ENCODE measurements at regions not wholly inside any gene's neighbourhood (a gene's known extent, or its start where the extent isn't known, plus 50 kb on each side); places are given as distances from the start of the nearest gene placed in this dataset.
"Not testable (repeated sequence)": the region's sequence is repeated elsewhere in the genome, so short reads cannot be mapped to it uniquely, and the experiment has no call there.

DNA sequence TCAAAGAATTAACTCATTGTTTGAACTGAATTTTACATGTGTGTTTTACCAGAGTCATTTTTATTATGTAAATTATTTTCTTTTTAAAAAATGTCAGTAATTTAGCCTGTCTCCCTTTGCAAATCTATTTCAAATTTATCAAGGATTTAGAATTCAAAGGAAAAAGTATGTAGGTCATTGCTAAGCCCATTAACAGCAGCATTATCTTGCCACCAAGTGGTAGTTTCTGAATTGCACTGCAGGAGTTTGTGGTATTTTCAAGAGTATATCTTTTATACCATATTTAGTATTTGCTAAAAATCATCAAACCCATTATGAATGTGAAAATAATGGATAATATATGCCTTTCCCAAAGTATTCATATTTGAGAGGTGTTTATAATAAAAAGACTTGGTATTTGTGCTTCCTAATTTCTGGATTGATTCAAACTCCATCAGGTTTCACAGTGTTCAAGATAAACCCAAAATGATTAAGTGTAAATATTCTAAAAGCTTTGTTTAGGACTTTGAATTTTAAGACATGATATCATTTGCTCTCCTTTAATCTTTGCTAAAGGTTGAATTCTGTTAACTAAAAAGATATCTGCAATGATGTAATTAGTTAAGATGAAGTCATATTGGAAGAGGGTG, 711.4 kb downstream of the FSCB start:
- DNase-seq (ENCODE audit: low read depth, low spot score) = no peak
- ChIA-PET POLR2A (no interaction called here), CTCF (no interaction called here)
- H3K4me3 ChIP-seq (ENCODE audit: low read depth, low read length) = no peak overlapping the region
- TF ChIP-seq, protein P1, sequence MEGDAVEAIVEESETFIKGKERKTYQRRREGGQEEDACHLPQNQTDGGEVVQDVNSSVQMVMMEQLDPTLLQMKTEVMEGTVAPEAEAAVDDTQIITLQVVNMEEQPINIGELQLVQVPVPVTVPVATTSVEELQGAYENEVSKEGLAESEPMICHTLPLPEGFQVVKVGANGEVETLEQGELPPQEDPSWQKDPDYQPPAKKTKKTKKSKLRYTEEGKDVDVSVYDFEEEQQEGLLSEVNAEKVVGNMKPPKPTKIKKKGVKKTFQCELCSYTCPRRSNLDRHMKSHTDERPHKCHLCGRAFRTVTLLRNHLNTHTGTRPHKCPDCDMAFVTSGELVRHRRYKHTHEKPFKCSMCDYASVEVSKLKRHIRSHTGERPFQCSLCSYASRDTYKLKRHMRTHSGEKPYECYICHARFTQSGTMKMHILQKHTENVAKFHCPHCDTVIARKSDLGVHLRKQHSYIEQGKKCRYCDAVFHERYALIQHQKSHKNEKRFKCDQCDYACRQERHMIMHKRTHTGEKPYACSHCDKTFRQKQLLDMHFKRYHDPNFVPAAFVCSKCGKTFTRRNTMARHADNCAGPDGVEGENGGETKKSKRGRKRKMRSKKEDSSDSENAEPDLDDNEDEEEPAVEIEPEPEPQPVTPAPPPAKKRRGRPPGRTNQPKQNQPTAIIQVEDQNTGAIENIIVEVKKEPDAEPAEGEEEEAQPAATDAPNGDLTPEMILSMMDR (IDR thresholded peaks at IDR 0.05; ENCODE audit: insufficient read depth, low read length, missing control alignments) = no peak

DNA sequence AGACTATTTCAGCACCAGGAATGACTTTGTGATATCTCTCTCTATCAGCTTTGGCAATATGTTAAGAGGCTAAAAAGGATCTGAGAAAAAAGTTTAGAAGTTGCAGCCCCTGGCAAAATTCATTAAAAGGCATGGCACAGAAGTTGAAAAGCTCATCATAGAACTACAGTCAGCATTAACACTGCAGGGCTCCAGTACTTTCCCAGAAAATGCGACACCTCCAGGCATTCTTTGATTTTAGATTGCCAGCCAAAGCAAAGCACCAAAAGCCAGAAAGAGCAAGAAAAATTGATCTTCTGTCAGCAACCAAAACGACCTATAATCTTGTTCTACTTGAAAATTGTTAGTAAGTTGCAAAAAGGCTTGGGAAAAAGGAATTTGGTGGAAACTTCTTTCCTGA, 713.5 kb downstream of the FSCB start:
- DNase-seq (ENCODE audit: low read depth, low spot score) = no peak
- ChIA-PET CTCF (no interaction called here), POLR2A (no interaction called here)
- TF ChIP-seq, protein P1 (IDR thresholded peaks at IDR 0.05; ENCODE audit: insufficient read depth, low read length, missing control alignments) = no peak
- H3K4me3 ChIP-seq (ENCODE audit: low read depth, low read length) = no peak overlapping the region

GRCh38 chr14:43792980-43793379, 714.1 kb downstream of the FSCB start:
- ChIA-PET CTCF (no interaction called here), POLR2A (no interaction called here)
- DNase-seq (ENCODE audit: low read depth, low spot score) = no peak
- TF ChIP-seq, protein P1 (IDR thresholded peaks at IDR 0.05; ENCODE audit: insufficient read depth, low read length, missing control alignments) = no peak
- H3K4me3 ChIP-seq (ENCODE audit: low read depth, low read length) = no peak overlapping the region

DNA sequence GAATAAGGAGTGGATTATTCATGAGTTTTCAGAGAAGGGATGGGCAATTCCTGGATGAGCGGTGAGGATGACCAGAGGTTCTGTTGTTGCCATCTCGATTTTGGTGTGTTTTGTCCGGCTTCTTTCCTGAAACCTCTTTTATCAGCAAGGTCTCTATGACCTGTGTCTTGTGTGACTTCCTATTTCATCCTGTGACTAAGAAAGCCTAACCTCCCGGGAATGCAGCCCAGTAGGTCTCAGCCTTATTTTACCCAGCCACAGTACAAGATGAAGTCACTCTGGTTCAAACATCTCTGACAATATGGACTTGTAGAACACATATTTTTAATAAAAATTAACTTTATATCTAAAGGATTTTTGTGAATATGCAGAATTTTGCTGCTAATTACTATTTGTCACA, 716.4 kb downstream of the FSCB start:
- TF ChIP-seq, protein P1 (IDR thresholded peaks at IDR 0.05; ENCODE audit: insufficient read depth, low read length, missing control alignments) = no peak
- ChIA-PET POLR2A (no interaction called here), CTCF (no interaction called here)
- H3K4me3 ChIP-seq (ENCODE audit: low read depth, low read length) = no peak overlapping the region
- no peak for DNase-seq (ENCODE audit: low read depth, low spot score)

DNA sequence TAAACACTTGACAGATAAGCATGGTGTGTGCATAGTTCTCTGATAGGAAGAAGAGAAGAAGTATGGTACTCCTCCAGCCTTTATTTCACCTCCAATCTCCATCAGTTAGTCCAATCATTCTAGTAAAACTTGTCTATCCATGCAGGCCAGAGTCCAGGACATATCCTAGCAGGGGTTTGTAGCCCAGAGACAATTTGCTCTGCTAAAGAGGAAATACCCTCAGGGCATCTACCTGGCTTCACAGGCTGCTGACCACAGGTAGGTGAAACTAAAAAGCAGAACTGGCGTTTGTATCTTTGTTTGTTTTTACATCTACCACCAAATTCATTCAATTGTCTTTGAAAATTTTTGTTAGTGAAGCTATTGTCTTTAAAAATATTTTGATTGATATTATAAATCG, 717.6 kb downstream of the FSCB start:
- POLR2A ChIA-PET = no interaction called here
- TF ChIP-seq, protein P1 (IDR thresholded peaks at IDR 0.05; ENCODE audit: insufficient read depth, low read length, missing control alignments) = no peak
- no peak for DNase-seq (ENCODE audit: low read depth, low spot score)
- CTCF ChIA-PET = no interaction called here
- no peak overlapping the region for H3K4me3 ChIP-seq (ENCODE audit: low read depth, low read length)

GRCh38 chr14:43786066-43786762, 720.9 kb downstream of the FSCB start:
- H3K4me3 ChIP-seq (ENCODE audit: low read depth, low read length) = no peak overlapping the region
- POLR2A ChIA-PET = no interaction called here
- CTCF ChIA-PET = no interaction called here
- no peak for DNase-seq (ENCODE audit: low read depth, low spot score)
- TF ChIP-seq, protein P1 (IDR thresholded peaks at IDR 0.05; ENCODE audit: insufficient read depth, low read length, missing control alignments) = no peak

- POLR2A ChIA-PET; DNase-seq (ENCODE audit: low read depth, low spot score); CTCF ChIA-PET; H3K4me3 ChIP-seq (ENCODE audit: low read depth, low read length): not testable (repeated sequence)
Observed at GRCh38 chr14:43784432-43784831, 722.7 kb downstream of the FSCB start.
